Thymus (tissue), 11 donors: ENCODE measurements at regions not wholly inside any gene's neighbourhood (a gene's known extent, or its start where the extent isn't known, plus 50 kb on each side); places are given as distances from the start of the nearest gene placed in this dataset.

Experiments
- DNase-seq, 9 donors: peaks; one replicate each; pipeline ENCODE4 v3.0.0-alpha.2; 2013; ENCODE audit warnings: low spot score in 9 of 9, low read depth in 6 of 9, missing footprints in 1 of 9
- H3K27ac ChIP-seq, 2 donors: one replicate each; pipeline ENCODE4 v1.5.1; 2013; ENCODE audit warnings: control low read depth in 1 of 2, low read depth in 1 of 2, low read length in 1 of 2, mild to moderate bottlenecking in 1 of 2, moderate library complexity in 1 of 2
- H3K27me3 ChIP-seq, 2 donors: one replicate each; pipeline ENCODE4 v1.5.1; 2013; ENCODE audit warnings: low read length in 1 of 2; ENCODE audit not compliant: control insufficient read depth in 2 of 2, insufficient read depth in 1 of 2
- H3K36me3 ChIP-seq, 2 donors: one replicate each; pipeline ENCODE4 v1.5.1; 2013; ENCODE audit warnings: low read length in 1 of 2, mild to moderate bottlenecking in 1 of 2, moderate library complexity in 1 of 2; ENCODE audit not compliant: control insufficient read depth in 2 of 2, insufficient read depth in 2 of 2
- H3K4me1 ChIP-seq, 2 donors: one replicate each; pipeline ENCODE4 v1.5.1; 2013; ENCODE audit warnings: low read length in 2 of 2; ENCODE audit not compliant: control insufficient read depth in 2 of 2, insufficient read depth in 2 of 2
- H3K4me3 ChIP-seq, 2 donors: one replicate each; pipeline ENCODE4 v1.5.1; 2013; ENCODE audit warnings: low read length in 2 of 2, control low read depth in 1 of 2, mild to moderate bottlenecking in 1 of 2
- H3K9me3 ChIP-seq, 2 donors: one replicate each; pipeline ENCODE4 v1.5.1; 2013; ENCODE audit warnings: low read length in 1 of 2, mild to moderate bottlenecking in 1 of 2; ENCODE audit not compliant: control insufficient read depth in 2 of 2, insufficient read depth in 1 of 2
- WGBS: extraction: QIAGEN DNeasy Blood & Tissue Kit; methylation state at CpG from one replicate; pipeline ENCODE4 v1.1.7; 2013; 5-methylcytosine and 5-hydroxymethylcytosine counted together
- donor health status: healthy.

DNA sequence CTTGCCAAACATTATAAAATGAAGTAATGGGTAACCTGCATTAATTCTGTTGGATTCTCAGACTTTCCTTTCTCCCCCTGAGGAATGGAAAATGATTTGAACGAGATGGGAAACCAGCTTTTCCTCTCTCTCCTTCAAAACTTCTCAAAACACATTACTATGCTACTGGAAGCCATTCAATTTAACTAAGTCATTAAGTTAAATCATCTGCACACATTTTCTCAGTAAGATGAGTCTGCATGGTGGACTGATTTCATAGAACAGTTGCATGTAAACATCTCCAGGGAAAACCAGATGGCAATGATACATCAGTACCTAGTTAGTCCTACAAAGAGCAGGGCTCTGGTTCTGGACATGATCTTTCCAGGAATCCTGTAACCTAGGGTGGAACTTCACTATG lies 59.9 kb downstream of the BMP4 start:
- H3K9me3 ChIP-seq: no peaks in the 10 kb centered on the region
- no peaks in the 10 kb centered on the region for H3K36me3 ChIP-seq
- no peaks in the 10 kb centered on the region for H3K4me1 ChIP-seq
- DNase-seq: no peak
- no peak overlapping the region for H3K4me3 ChIP-seq
- no peak overlapping the region for H3K27ac ChIP-seq
- H3K27me3 ChIP-seq: no peaks in the 10 kb centered on the region
- 46% methylated on average over 1 of the region's 1 CpG for WGBS

DNA sequence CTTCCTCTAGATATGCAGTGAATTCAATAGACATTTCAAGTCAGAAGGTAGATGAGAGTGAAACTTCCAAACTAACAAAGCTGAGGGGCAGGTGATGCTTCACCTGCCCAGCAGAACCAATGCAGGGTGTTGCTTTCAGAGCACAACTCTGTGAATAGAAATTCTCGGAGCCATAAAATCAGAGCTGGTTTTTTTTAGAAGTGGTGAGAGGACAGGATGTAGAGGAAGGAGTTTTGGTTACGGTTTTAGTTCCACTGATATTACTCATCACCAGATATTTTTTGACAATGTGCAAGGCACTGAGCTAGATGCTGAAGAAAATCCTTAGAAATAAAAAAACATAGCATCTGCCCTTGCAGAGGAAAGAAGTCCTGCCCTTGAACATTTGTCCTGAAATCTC lies 62.2 kb downstream of the BMP4 start:
- H3K27me3 ChIP-seq: no peaks in the 10 kb centered on the region
- no peak for DNase-seq
- no peak overlapping the region for H3K4me3 ChIP-seq
- H3K4me1 ChIP-seq: no peaks in the 10 kb centered on the region
- H3K9me3 ChIP-seq: no peaks in the 10 kb centered on the region
- no peak overlapping the region for H3K27ac ChIP-seq
- WGBS: 19% methylated on average over 2 of the region's 2 CpGs
- H3K36me3 ChIP-seq: no peaks in the 10 kb centered on the region

DNA sequence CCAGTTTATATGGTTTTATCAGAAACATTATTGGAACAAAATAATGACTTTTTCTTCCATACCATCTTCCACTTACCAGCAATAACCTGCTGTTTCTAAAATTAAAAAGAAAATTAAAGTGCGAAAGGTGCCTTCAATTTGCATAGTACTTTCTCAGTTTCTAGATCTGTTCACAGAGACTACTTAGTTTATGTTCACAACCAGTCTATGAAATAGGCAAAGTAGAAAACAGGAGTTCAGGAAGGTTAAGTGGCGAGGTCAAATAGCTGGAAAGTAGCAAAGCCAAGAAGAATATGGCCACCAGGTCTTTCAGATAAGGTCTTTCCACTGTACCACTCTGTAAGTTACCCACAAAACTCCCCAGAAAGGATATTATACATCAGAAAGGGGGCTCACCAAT lies 63.3 kb downstream of the BMP4 start:
- Histone ChIP-seq H3K27me3 (no peaks in the 10 kb centered on the region), H3K36me3 (no peaks in the 10 kb centered on the region), H3K9me3 (no peaks in the 10 kb centered on the region), H3K27ac (no peak overlapping the region), H3K4me1 (no peaks in the 10 kb centered on the region), H3K4me3 (no peak overlapping the region)
- no peak for DNase-seq
- WGBS: 93% methylated on average over 2 of the region's 2 CpGs

DNA sequence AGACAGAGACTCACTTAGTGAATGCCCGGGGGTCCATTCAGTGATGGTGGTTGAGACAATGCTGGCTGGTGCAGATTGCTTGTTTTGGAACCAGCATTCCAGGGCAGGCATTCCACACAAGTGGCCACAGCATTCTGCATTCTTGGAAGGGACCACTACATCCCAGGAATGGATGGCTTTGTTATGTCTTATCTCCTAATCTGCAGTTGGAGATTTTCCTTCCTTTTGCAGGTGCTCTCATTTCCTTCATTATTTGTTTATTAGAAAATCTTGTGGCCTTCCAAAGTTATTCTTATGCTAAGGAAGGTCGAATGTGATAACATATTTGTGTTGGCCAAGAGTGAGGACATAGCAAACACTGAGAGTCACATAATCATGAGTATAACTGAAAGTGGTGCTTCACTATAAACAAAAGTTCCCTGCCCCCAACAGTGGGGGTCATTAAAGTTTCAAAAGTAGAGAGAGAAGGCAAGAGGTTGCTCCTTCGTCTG lies 66.0 kb downstream of the BMP4 start:
- H3K4me3 ChIP-seq: no peak overlapping the region
- no peaks in the 10 kb centered on the region for H3K9me3 ChIP-seq
- WGBS: 34% methylated on average over 3 of the region's 3 CpGs
- no peak for DNase-seq
- H3K27ac ChIP-seq: no peak overlapping the region
- H3K36me3 ChIP-seq: no peaks in the 10 kb centered on the region
- no peaks in the 10 kb centered on the region for H3K4me1 ChIP-seq
- H3K27me3 ChIP-seq: no peaks in the 10 kb centered on the region

DNA sequence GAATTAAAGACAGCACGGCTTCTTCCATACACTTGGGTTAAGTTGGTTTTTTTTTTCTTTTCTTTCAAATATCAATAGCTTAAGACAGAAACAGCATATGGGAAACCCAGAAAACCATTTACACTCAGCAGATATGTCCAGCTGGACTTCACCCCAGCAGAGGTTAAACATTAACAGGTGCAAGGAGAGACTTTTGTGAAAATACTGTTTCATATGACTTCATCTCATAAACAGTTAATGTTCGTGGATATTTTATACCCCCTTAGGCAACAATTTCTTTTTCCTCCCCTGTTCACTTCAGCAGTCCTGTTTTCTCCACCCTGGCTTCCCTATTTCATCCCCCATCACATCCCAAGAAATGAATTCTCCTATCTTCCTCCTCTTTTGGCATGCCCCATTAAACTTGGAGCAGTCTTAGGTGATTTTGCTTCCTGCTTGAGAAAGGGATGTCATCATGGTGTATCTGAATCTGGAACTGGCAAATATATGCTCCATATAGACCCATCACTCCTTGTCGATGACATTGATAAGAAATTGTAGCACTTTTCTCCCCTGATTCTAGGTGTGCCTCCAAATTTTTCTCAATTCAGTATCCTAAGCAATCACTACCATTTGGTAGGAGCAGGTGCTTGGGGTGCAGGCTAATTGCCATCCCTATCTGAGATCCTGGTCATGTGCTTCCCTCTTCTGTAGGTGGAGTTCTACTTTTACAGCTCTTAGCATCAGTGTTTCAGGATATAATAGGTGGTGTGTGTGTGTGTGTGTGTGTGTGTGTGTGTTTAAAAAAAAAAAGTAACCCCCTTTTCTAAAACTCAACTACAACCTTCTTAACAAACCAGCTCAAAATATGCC lies 67.9 kb downstream of the BMP4 start:
- Histone ChIP-seq H3K4me3 (no peak overlapping the region), H3K4me1 (no peaks in the 10 kb centered on the region), H3K27me3 (no peaks in the 10 kb centered on the region), H3K27ac (no peak overlapping the region), H3K9me3 (no peaks in the 10 kb centered on the region), H3K36me3 (no peaks in the 10 kb centered on the region)
- no peak for DNase-seq
- 95% methylated on average over 3 of the region's 3 CpGs for WGBS

DNA sequence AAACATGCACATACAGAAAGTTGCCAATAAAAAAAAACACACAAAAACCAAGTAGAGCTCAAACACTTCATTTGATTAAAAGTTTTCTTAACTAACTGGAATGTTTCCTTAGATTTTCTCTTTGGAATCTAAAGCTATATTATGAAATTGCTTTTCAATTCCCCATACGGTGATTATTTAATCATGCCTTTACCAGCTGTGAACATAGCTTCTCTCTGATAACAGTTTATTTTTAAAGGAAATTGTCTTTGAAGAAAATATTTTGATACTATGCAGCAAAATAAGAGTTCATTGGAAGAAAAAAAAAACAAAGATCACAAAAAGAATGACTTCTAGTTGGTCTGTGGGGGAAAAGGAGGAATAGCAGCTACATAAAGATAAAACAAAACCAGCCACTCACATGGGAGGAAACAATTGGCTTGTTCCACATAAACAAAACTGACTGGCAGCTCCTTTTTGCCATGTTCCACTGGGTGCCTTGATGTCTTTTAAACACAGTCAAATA lies 71.4 kb downstream of the BMP4 start:
- Histone ChIP-seq H3K4me1 (no peaks in the 10 kb centered on the region), H3K27ac (no peak overlapping the region), H3K36me3 (no peaks in the 10 kb centered on the region), H3K4me3 (no peak overlapping the region), H3K9me3 (no peaks in the 10 kb centered on the region), H3K27me3 (no peaks in the 10 kb centered on the region)
- DNase-seq: no peak
- 95% methylated on average over 1 of the region's 1 CpG for WGBS

DNA sequence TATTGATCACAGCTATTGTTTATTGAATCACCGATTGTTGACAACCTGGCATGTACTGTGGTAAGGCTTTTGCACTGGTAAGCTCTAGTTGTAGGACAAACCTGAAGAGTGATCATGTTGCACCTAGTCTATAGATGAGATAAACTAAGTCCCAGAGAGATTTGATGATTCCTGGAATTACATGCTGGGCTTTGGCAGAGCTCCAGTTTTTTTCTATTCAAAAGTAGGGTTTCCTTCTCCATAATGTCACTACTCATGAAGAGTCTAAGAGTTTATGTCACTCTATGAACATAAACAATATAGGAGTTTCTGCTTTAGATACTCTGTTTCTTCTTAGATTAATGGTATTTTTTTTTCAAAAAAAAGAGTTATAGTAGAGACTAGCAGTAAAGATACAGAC lies 72.0 kb downstream of the BMP4 start:
- no peaks in the 10 kb centered on the region for H3K9me3 ChIP-seq
- no peaks in the 10 kb centered on the region for H3K4me1 ChIP-seq
- no peaks in the 10 kb centered on the region for H3K27me3 ChIP-seq
- 98% methylated on average over 1 of the region's 1 CpG for WGBS
- no peak overlapping the region for H3K4me3 ChIP-seq
- H3K36me3 ChIP-seq: no peaks in the 10 kb centered on the region
- DNase-seq: no peak
- no peak overlapping the region for H3K27ac ChIP-seq

DNA sequence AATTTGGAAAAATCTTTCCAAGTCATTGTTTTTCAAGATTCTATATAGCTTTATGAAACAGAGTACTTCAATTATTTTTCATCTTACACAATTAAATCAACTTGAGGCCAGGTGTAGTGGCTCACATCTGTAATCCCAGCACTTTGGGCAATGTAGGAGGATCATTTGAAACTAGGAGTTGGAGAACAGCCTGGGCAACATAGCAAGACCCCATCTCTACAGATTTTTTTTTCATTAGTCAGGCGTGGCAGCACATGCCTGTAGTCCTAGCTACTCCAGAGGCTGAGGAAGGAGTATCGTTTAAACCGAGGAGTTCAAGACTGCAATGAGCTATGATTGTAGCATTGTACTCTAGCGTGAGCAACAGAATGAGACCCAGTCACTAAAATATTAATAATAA lies 72.9 kb downstream of the BMP4 start:
- H3K4me1 ChIP-seq: no peaks in the 10 kb centered on the region
- WGBS: 94% methylated on average over 4 of the region's 4 CpGs
- H3K27me3 ChIP-seq: no peaks in the 10 kb centered on the region

DNA sequence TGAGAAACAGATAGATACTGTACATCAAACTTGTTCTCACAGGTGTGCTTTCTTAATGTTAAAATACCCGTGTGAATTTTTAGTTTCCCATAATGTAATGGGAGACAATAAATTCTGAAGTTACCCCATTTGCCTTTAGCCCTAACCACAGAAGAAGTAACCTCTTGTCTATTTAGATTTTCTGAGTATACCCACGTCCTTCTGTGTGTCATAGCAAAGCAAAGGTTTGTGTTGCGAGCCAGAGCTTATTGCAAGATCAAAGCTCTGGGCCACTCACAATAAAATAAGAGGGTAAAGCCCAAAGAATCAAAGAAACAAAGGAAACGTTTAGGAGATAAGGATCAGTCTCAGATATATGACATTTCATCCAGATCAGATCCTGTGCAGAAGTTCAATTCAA lies 73.9 kb downstream of the BMP4 start:
- no peak for DNase-seq
- H3K27ac ChIP-seq: no peak overlapping the region
- no peaks in the 10 kb centered on the region for H3K9me3 ChIP-seq
- H3K36me3 ChIP-seq: no peaks in the 10 kb centered on the region
- 49% methylated on average over 4 of the region's 4 CpGs for WGBS
- no peaks in the 10 kb centered on the region for H3K27me3 ChIP-seq
- no peak overlapping the region for H3K4me3 ChIP-seq
- H3K4me1 ChIP-seq: no peaks in the 10 kb centered on the region

More for the DNA sequence above, 72.9 kb downstream of the BMP4 start:
- no peaks in the 10 kb centered on the region for H3K36me3 ChIP-seq
- H3K4me3 ChIP-seq: no peak overlapping the region
- no peaks in the 10 kb centered on the region for H3K9me3 ChIP-seq
- no peak overlapping the region for H3K27ac ChIP-seq
- DNase-seq: no peak
